IPS-NIHi7 (cell line): ENCODE measurements at regions not wholly inside any gene's neighbourhood (a gene's known extent, or its start where the extent isn't known, plus 50 kb on each side); places are given as distances from the start of the nearest gene placed in this dataset.

Experiments
- DNase-seq: peaks from one replicate; pipeline ENCODE4 v3.0.0; 2012; ENCODE audit warnings: mixed read lengths; ENCODE audit errors: extremely low spot score

DNA sequence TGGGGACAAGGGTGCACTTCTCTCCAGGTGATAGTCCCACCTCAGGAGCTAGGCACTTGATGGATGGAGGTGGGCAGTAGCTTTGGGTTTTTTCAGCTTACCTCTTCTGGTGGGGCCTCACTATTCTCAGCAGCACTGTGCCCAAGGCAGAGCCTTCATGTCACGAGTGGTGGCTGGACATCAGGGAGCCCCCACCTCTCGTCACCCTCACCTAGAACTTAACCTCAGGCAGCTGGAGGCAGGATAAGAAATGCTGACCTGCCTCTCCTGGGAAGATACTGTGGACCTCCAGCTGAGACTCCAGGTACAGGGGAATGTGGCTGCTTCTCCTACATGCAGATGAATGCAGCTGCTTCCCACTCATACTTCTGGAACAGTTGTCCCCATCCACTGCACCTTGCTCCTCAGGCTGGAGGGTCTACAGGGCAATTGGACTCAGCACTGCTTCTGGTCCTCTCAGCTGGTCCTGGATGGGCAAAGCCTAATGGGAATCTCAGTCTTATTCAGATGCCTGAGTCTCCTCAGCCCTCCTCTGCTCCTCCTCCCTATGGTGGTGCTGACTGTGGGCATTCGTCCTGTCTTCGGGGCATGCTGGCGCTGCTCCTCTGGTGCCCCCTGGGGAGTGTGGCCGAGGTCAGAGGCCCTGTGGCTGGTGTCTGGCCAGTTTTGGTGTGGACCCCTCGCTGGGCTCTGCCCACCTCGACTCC lies 129.9 kb downstream of the KLF13 start:
- no peak for DNase-seq

DNA sequence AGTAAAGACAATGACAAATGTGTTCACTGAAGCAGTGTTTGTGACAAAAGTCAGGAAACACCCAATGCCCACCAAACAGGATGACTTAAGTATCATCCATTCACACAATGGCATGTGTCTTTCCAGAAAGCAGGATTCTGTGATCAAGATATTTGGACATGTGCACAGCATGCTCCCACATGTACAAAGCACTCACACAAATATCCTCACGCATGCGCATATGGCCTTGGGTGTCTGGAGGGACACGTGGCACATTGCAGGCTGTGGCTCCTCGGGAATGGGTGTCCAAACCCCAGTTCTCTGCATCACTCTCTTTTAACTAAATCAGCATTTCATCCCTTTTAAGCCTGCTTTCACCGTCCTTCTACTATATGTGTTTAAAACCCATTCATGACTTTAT lies 130.5 kb downstream of the KLF13 start:
- DNase-seq = no peak

DNA sequence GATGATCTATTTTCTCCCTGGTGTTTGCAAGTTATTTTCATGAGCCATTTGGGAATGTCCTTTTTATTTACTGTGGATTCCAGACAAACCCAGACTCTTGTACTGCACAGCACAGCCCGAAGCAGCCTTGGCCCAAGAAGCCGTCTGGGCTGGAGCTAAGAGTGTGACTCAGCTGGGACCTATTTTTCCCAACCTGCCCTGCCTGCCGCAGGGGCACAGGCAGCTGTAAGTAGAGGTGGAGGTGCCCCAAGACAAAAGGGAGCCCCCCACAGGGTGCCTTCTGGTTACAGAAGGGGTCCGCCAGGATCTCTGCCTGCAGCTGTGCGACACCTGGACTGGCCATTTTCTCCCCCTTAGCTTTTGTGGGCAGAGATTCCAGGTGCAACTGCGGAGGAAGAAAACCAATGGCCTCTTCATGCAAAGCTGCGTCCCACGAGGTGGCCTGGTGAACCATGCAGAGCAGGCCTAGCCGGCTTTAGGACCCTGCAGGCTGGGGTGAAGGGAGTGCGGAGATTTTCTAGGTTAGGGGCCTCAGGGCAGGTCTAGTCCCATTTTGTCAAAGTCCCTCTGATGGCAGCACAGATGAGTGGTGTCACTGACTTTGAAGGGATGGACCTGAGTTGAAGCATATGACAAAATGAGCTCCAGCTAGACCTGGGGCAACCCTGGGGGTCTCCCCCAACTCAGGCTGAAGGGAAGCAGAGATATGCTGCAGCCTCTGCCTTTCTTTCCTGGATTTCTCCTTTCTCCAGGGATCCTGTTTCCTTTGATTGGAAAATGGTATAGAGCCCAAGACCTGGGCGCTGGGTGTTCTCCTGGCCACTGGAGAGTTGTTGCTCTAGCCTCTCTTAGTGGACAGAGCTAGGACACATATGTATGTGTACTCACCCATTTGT lies 131.2 kb downstream of the KLF13 start:
- no peak for DNase-seq

DNA sequence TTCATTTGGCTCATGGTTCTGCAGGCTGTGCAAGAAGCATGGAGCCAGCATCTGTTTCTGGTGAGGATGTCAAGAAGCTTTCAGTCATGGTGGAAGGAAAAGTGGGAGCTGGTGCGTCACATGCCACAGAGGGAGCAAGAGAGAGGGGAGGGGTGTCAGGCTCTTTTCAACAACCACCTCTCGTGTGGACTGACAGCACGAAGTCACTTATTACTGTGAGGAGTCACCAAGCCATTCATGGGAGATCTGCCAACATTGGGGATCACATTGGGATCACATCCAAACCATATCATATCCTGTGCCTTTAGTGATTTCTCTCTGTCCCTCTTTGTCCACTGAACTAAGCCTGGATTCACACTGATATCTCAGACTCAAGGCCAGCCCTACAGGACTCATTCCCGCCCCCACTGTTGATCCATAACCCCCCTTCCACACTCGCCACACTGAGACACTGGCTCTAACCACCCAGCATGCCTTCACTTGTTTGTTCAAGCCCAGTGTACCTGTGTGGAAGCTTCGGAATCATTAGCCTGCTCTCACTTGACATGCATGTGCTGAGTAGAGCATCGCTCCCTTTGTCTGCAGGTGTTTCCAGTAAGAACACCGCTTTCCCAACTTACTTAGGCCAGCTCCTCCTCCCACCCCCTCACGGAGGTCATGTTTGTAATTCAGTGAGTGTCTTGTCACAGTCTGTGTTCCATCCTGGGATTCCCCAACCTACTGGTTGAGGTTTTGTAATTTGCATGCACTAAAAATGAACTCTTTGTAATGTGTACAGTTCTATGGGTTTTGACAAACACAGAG lies 132.2 kb downstream of the KLF13 start:
- no peak for DNase-seq

DNA sequence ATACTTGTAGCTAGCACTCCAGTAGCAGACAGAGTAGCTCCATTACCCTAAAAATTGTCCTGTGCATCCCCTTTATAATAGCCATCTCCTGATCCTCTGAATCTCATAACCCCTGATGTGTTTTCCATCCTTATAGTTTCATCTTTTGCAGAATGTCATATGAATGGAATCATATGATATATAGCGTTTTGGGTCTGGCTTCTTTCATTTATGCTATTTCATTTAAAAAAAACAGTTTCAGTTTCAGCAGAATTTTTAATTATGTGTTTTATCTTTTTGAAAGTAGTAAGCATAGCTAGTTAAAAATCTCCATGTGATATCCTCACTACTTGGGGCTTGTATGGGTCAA lies 132.7 kb downstream of the KLF13 start:
- no peak for DNase-seq

DNA sequence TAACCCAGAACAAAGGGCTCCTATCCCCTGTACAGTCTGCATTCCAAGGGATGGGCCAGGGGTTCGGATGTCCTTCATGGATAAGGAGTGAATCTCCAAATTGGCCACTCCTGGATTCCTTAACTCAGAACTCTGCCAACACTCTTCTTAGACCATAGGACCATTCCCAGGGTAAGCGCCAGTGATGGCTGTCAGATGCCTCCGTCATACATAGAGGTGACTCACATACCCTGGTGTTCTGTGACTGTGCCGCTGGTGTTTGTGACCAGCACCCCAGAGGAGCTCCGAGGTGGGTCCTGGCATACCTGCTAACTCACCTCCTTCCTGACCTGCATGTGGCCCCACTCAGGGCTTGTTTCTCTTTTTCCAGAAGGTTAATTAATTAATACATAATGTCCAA lies 134.7 kb downstream of the KLF13 start:
- no peak for DNase-seq

DNA sequence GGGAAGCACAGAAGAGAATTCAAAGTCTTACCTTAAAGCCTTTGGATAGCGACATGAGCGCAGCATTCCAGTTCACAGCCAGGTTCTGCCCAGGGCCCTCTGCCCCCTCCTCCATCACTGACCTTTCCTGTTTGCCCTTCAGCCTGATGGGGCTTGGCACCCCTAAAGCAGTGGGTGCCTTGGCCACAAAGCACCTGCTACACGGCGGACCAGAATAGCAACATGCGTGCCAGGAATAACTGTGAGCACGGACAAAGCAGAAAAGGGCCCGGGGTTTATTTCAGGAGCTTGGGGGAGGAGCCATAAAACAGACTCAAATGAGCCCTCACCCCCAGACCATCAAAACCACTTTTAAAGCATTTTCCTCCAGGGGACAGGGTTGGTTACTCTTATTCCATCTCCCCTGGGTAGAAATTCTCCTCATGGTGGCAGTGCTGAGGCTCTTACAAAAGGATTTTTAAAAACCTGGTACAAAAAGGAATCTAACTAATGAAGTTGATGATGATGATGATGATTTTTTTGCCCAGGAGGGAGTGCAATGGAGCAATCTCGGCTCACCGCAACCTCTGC lies 135.4 kb downstream of the KLF13 start:
- no peak for DNase-seq

DNA sequence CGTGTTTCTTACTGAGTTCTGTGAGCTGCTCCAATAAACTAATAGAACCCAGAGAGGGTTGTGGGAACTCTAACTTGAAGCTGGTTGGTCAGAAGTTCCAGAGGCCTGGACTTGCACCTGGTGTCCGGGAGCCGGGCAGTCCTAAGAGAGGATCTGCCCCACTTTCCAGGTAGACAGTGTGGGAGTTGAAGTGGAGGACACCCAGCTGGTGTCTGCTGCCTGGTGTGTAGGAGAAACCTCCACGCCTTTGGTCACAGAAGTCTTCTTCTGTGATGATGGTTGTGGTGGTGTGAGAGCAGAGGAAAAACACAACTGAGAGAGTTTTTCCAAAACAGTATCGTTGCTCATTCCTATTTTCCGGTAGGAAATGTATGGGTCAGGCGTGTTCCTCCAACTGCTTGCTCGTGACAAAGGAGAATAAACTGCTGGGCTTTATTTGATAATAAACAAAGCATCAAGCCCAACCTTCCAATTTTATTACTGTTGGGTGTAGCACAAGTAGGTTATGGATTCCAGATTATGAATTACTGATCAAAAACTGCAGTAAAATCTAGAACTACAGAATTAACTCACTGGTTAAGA lies 137.0 kb downstream of the KLF13 start:
- no peak for DNase-seq

DNA sequence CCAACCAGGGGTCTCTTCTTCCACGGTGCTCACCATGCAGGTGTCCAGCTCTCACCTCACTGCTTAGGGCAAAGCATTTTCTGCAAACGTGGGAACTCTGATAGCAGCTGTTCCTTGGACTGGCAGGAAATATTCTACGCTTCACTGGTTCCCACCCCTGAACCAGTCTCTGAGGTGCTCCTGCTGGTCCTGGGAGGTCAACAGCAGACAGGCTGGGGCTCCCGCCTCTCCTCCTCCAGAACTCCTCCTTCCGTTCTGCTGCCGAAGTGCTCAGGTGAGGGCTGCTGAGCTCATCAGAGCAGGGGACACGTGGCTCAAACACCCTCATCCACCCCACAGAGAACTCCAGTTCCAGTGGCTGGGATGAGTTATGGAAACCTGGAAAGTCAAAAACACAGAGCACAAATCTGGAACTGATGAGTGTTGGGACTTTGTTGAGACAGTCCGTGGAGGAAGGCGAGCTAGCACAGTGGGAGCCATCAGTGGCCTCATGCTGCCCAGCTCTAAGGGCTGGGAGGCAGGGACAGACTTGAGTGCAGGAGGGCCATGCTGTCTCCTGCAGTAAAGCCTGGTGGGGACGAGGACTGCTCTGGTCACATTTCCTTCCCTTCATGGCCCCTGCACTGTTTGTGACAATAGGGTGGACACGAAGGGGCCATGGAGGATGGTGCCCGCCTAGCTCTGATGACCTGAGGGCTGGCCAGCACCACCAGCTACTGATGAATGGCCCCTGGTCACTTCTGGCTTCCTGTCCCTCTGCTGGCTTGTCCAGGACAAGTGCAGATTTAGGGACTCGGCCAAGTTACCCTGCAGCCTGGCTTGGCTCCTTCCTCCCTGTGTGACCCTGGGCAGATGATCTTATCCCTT lies 137.8 kb downstream of the KLF13 start:
- DNase-seq = no peak

DNA sequence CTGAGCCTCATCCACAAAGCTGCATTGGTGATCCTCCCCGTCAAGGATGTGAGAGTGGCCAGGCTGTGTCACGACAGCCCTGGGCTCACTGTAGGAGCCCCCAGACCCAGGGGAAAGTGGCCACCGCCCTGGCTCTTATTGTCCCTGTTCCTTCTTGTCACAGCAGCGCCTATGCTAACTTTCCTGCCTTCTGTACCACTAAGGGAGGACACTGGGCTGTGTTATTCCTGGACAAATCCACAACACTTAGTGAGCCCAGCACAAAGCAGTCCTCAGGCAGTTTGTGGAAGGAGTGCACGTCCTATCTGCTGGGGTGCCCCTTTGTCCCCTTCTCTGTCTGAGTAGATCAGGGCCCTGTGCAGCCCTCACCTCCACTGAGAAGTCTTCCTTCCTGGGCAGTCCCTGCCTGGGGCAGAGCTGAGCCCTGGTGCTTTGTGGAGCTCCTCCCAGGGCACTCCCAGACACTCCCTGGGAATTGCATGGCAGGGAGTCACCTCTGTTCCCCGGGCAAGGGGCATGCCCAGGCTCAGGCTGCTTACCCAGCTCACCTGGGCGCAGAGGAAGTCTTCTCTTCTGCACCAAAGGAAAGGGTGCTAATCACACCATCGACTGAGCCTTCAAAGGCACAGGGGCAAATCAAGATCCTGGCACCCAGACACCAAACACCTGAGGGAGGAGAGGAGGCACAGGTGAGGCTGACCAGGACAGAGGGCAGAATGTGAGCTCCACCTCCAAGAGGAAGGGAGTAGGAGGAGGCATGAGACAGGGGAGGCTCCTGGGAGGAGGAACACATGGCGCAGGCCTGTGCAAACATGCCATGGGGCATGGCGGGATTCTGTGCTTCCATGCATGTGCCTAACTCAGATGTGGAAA lies 138.7 kb downstream of the KLF13 start:
- DNase-seq = no peak

DNA sequence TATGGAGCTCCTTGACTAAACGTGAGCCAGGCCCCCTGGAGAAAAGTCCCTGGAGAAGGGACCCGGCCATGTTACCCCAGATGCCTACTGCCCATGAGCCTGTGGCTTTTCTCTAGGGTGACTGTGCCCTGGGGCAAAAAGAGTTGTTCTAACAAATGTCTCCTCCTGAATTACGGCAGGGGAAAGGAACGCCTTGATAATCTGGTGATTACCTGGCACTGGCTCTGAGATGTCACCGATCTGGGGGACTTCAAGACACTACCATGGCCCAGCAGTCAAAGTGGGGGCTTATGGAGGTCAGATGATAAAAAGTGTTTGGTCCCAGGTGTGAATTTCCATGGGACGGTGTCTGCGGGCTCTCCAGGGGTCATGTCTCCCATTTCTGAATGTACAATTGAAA lies 140.7 kb downstream of the KLF13 start:
- DNase-seq = no peak

DNA sequence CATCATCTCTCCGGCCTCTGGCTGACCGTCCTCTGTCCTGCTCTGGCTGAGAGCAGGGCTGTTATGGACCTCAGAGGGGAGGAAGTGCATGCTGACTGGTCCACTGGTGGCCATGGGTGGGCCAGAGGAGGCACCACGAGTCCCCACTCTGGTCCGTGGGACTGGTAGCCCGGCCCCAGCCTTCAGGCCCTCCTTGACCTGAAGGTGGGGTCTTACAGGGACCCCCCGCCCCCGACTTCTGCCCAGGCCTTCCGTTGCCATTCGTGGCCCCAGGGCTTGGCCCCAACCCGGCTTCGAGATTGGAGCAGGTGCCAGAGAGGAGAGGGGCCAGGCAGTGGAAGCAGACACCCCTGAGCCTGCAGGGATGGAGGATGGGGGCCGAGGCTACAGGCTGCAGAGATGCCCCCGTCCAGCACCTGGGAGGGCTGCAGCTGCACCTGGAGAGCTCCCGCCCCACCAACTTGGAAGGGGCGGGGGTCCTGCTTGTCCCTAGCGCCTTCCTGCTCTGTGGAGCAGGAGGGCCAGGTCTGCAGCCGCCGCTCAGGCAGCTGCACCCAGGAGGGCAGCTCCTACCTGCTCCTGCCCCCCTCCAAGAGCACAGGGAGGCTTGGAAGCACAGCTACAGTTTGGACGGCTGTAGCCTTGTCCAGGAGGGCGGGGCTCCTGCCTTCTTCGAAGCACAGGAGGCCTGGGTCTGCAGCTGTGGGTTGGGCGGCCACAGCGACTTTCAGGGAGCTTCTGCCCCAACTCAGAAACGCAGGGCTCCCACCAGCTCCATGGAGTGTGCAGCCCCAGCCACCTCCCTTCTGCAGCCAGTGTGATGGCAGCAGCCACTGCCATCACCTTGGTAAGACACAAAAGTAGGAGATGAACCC lies 142.5 kb downstream of the KLF13 start:
- no peak for DNase-seq

DNA sequence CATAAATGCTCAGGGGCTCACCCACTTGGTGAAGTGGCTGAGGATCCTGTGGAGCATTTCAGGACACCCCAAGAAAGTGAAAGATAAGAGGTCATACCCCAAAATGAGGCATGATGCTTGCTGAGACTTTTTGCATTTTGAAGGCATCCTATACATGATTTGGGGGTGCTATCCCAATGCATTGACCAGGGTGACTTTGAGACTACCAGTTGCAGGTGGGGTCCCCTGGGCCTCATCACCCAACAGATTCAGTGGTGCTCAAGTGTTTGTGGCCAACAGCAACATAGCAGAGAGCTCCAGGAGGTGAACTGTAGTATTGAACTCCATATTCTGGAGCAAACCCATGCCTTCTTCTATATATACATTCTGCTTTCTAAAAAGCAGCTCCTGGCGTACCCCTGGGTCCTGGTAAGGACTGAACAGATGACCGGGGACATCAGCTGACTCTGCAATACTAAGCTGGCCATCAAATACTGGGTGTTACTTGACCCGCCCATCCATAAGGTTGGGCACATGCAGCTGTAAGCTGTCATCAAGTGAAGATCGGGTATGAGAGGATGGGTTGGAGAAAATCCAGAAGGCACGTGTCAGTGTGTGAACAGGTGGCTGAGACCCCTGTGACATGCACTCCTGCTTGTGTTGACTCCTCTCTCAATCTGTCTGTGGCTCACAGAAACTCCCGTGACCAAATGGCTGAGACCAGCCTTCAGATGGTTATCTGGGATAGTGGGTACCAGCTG lies 143.3 kb downstream of the KLF13 start:
- DNase-seq = no peak

DNA sequence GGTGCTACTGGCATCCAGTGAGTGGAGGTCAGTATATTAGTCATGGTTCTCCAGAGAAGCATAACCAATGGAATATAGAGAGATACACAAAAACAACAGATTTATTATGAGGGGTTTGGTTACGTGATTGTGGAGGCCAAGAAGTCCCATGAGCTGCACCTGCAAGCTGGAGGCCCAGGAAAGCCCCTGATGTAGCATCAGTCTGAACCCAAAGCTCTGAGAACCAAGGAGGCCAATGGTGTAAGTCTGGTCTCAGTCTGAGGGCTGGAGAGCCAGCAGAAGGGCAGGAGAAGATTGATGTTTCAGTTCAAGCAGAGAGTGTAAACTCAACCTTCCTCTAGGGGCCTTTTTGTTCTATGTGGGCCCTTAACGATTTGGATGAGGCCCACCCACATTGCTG lies 144.1 kb downstream of the KLF13 start:
- DNase-seq = no peak

DNA sequence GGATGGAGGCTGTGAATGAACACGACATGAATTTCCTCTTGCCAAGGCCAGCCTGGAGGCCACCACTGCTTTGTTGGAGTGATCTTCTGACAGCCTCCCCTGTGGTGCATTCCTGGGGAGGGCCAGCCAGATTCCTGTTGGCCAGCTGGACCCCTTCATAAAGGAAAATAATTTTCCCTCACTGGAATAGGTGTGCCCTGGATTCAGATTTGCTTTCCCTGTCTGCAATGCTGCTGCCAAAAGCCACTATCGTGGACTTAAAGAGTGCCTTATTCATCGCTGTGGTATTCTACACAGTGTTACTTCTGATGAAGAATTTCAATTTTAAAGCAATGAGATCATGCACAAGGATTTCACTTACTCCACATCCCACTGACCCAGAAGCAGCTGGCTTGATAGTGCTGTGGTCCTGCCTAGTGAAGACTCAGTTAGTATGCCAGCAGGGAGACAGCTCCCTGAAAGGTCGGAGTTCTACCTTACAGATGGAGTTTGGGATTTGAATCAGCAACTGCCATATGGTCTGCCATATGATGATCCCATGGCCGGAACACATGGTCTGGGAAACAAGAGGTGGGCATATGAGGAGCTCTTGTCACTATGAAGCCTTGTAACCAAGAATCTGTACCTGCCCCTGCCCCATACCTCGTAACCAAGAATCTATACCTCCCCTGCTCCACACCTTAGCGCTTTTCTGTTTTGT lies 145.2 kb downstream of the KLF13 start:
- DNase-seq = no peak

DNA sequence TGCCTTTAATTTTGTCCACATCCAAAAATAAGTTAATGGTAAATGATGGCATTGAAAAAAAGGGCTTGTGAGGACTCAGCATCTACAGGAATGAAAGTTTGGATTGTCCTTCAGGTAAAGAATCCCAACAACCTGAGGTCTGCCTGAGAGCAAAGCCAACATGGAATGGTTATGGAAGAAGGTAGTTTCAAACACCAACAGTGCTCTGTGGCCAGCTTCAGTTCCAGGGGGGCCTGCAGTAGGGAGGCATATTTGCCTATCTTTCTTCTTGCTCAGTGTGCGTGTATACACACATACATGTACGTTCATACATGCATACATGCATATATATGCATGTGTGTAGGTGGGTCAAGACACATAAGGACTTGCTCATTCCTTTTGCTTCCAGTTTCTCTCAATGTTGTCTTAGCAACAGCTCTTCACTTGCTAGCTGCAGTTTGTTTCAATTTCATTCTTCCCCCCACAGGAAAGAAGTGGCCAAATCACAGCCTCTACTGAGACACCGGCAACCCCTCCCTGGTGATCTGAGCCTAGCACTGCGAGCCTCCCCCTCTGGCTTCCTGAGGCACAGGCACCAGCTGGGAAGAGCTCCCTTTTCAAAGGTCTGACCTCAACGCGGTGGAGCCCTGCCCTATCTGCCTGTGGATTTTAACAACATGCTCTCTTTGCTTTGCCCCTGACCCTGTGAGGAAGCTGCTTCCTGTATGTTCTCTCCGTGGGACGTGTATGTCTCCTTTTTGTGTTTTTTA lies 146.2 kb downstream of the KLF13 start:
- peak; percentile 46 for DNase-seq
